A549 (cell line): ENCODE measurements at regions not wholly inside any gene's neighbourhood (a gene's known extent, or its start where the extent isn't known, plus 50 kb on each side); places are given as distances from the start of the nearest gene placed in this dataset.

Experiments used
- ATAC-seq, 2 experiments: fragments of 200-7000 bp in 1 of 2; fragments of >200 bp in 1 of 2; cut with Nextera tagmentation in 1 of 2; cut with Tn5 transposase in 1 of 2; 3 replicates each; pipeline versions ENCODE4 v1.8.0 to v1.9.1; 2018 to 2020; ENCODE audit warnings: mild to moderate bottlenecking in 1 of 2, moderate library complexity in 1 of 2
- CTCF ChIA-PET: fragments of 300-600 bp; sonication (Branson Sonifier 250); formaldehyde crosslinking; extraction: SDS; loops from one replicate; lab custom pipeline; 2021; ENCODE audit warnings: antibody characterized with exemption, inconsistent platforms; lab: Yijun Ruan, JAX
- POLR2A ChIA-PET: fragments of 350-600 bp; formaldehyde crosslinking; extraction: SDS; loops from one replicate; lab custom pipeline; 2021; ENCODE audit warnings: antibody characterized with exemption, inconsistent platforms; lab: Yijun Ruan, JAX
- DNase-seq, 2 experiments: peaks; one replicate each; pipeline versions ENCODE4 v3.0.0 to v3.0.0-alpha.2; 2011 to 2016; ENCODE audit warnings: low read depth in 1 of 2, low spot score in 1 of 2
- FAIRE-seq: peaks from 2 replicates; lab custom pipeline; 2011; peaks lifted over from hg19 to GRCh38; lab: Jason Lieb, UNC
- H3K27ac ChIP-seq, 2 experiments: fragments of >200 bp; sonication (Bioruptor Twin); formaldehyde crosslinking; 3 replicates each; pipeline ENCODE4 v1.5.1; 2016 to 2017
- H3K4me1 ChIP-seq: fragments of >200 bp; sonication (Bioruptor Twin); formaldehyde crosslinking; 3 replicates; pipeline ENCODE4 v1.6.1; 2016
- H3K4me2 ChIP-seq: fragments of >200 bp; sonication (Bioruptor Twin); formaldehyde crosslinking; 3 replicates; pipeline ENCODE4 v1.6.1; 2016
- H3K4me3 ChIP-seq: fragments of >200 bp; sonication (Bioruptor Twin); formaldehyde crosslinking; 3 replicates; pipeline ENCODE4 v1.5.1; 2016
- H3K9me3 ChIP-seq: fragments of >200 bp; sonication (Bioruptor Twin); formaldehyde crosslinking; 3 replicates; pipeline ENCODE4 v1.6.1; 2016
- CBX2 ChIP-seq: fragments of 200-600 bp; sonication (generic); IDR thresholded peaks from 2 replicates; pipeline ENCODE4 v1.6.1; 2016; ENCODE audit warnings: low read depth, mild to moderate bottlenecking, borderline replicate concordance
- EHF ChIP-seq: fragments of 250-450 bp; sonication (Bioruptor Pico); IDR thresholded peaks from 2 replicates; pipeline ENCODE4 v1.5.0; 2020; ENCODE audit warnings: mild to moderate bottlenecking
- ELK1 ChIP-seq: fragments of 150-350 bp; IDR thresholded peaks from 2 replicates; pipeline ENCODE4 v1.6.1; 2014; ENCODE audit warnings: low read depth, mild to moderate bottlenecking, low read length
- GATA3 ChIP-seq: IDR thresholded peaks from 2 replicates; pipeline ENCODE4 v1.6.1; 2012; ENCODE audit warnings: borderline replicate concordance
- HES2 ChIP-seq: fragments of >200 bp; sonication (Bioruptor Twin); formaldehyde crosslinking; IDR thresholded peaks from 2 replicates; pipeline ENCODE4 v1.6.1; 2016
- HMGXB4 ChIP-seq: fragments of 250-450 bp; sonication (Bioruptor Pico); IDR thresholded peaks from 2 replicates; pipeline ENCODE4 v1.5.0; 2021; ENCODE audit warnings: mild to moderate bottlenecking, moderate library complexity, borderline replicate concordance
- HOXB5 ChIP-seq: fragments of 250-450 bp; sonication (Bioruptor Pico); IDR thresholded peaks from 2 replicates; pipeline ENCODE4 v1.5.0; 2020; ENCODE audit warnings: mild to moderate bottlenecking, moderate library complexity
- JUN ChIP-seq, 2 experiments: fragments of >200 bp; sonication (Bioruptor Twin); formaldehyde crosslinking; IDR thresholded peaks; 2 replicates in 1 of 2; 3 replicates in 1 of 2; pipeline ENCODE4 v1.6.1; 2016 to 2017
- KDM5A ChIP-seq: fragments of 200-600 bp; sonication (generic); IDR thresholded peaks from 2 replicates; pipeline ENCODE4 v1.6.1; 2016; ENCODE audit warnings: antibody characterized with exemption, mild to moderate bottlenecking
- MAZ ChIP-seq: fragments of 150-350 bp; IDR thresholded peaks from 2 replicates; pipeline ENCODE4 v1.6.1; 2014; ENCODE audit warnings: antibody characterized with exemption, low read depth, low read length, borderline replicate concordance
- MYC ChIP-seq: IDR thresholded peaks from 2 replicates; pipeline ENCODE4 v1.6.1; 2012; ENCODE audit warnings: mild to moderate bottlenecking, inconsistent platforms, low read length, improper control_type of control experiment, borderline replicate concordance
- POLR2A ChIP-seq: IDR thresholded peaks from 2 replicates; pipeline ENCODE4 v1.6.1; 2012; ENCODE audit warnings: mild to moderate bottlenecking, low read length
- RAD21 ChIP-seq, 2 experiments: fragments of >200 bp in 1 of 2; sonication (Bioruptor Twin) in 1 of 2; formaldehyde crosslinking in 1 of 2; IDR thresholded peaks in 1 of 2; conservative IDR thresholded peaks in 1 of 2; 2 replicates in 1 of 2; 3 replicates in 1 of 2; pipeline ENCODE4 v1.6.1; 2012 to 2018; ENCODE audit warnings: inconsistent platforms in 1 of 2
- RARB ChIP-seq: fragments of 250-450 bp; sonication (Bioruptor Pico); IDR thresholded peaks from 2 replicates; pipeline ENCODE4 v1.8.0; 2021; ENCODE audit warnings: mild to moderate bottlenecking, moderate library complexity
- REST ChIP-seq: fragments of 200-600 bp; sonication (generic); IDR thresholded peaks from 2 replicates; pipeline ENCODE4 v1.6.1; 2016; ENCODE audit warnings: antibody characterized with exemption, mild to moderate bottlenecking, moderate library complexity
- RFX5 ChIP-seq: fragments of 450-650 bp; IDR thresholded peaks from 2 replicates; pipeline ENCODE4 v1.7.1; 2014; ENCODE audit warnings: antibody characterized with exemption, mild to moderate bottlenecking, moderate library complexity
- ZFP36 ChIP-seq: fragments of 450-650 bp; IDR thresholded peaks from 2 replicates; pipeline ENCODE4 v1.6.1; 2014; ENCODE audit warnings: borderline replicate concordance; ENCODE audit not compliant: partially characterized antibody
- WGBS: methylation state at CpG from one replicate; pipeline ENCODE4 v1.1.6; 2017; ENCODE audit errors: missing lambda C conversion rate; 5-methylcytosine and 5-hydroxymethylcytosine counted together

GRCh38 chr3:18870642-18871041 lies 277.7 kb upstream of the KCNH8 start:
- 3% methylated on average over 2 of the region's 2 CpGs for WGBS
- Histone ChIP-seq H3K9me3 (no peaks in the 10 kb centered on the region), H3K27ac (no peak overlapping the region), H3K4me3 (no peak overlapping the region), H3K4me1 (no peaks in the 10 kb centered on the region), H3K4me2 (no peak overlapping the region)
- FAIRE-seq (no peak), ATAC-seq (no peak), DNase-seq (no peak)
- CTCF ChIA-PET, result interaction anchor here (0.6 kb wide), 1 partner anchor 10 kb away, joined by 3 read pairs; no protein-coding TSS in a partner anchor
- TF ChIP-seq MAZ, result no peak
- TF ChIP-seq JUN (IDR thresholded peaks at IDR 0.05), result no peak
- no peak for TF ChIP-seq MYC
- TF ChIP-seq KDM5A, result no peak
- no peak for TF ChIP-seq HMGXB4
- no peak for TF ChIP-seq REST
- TF ChIP-seq ELK1, result no peak
- no peak for TF ChIP-seq CBX2
- TF ChIP-seq RARB (CRISPR knock-in tag), result no peak
- no peak for TF ChIP-seq RAD21 (conservative IDR thresholded peaks at IDR 0.05 in 1 of 2, IDR thresholded peaks at IDR 0.05 in 1 of 2)
- TF ChIP-seq GATA3, result no peak
- no peak for TF ChIP-seq POLR2A
- no peak for TF ChIP-seq EHF (CRISPR knock-in tag)
- no peak for TF ChIP-seq HES2
- TF ChIP-seq HOXB5 (CRISPR knock-in tag), result no peak
- TF ChIP-seq RFX5, result no peak
- TF ChIP-seq ZFP36, result no peak
- POLR2A ChIA-PET, result no interaction called here

- Histone ChIP-seq H3K27ac (no peak overlapping the region), H3K4me2 (no peak overlapping the region), H3K4me1 (no peaks in the 10 kb centered on the region), H3K4me3 (no peak overlapping the region), H3K9me3 (no peaks in the 10 kb centered on the region)
- no peak for DNase-seq
- ChIA-PET POLR2A (no interaction called here), CTCF (no interaction called here)
- TF ChIP-seq KDM5A, result no peak
- ATAC-seq, result no peak
- 25% methylated on average over 1 of the region's 1 CpG for WGBS
- no peak for FAIRE-seq
Measured at GRCh38 chr3:18870074-18870640, 278.2 kb upstream of the KCNH8 start.
